ENCODE measurements at regions not wholly inside any gene's neighbourhood (a gene's known extent, or its start where the extent isn't known, plus 50 kb on each side); places are given as distances from the start of the nearest gene placed in this dataset.

DNA sequence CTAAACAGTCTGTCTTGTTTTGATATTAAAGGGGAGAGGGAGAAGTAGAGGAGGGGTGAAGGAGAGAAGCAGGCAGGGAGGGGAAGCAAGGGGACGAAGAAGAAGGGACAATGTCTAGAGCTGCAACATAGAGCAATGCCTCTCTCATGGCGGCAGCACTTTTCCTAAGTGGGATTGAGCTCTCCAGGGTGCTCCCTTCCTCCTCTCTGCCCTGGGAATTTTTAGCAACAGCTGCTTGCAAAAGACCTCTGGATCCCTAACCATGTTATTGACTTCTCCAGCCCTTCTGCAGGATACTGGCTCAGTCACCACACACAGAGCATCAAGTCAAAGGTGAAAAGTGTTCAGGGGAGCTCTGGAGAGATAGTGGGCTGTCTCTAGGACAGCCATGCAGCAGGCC, 734.9 kb downstream of the EPHA4 start:
- WGBS, 2 donors = 59 to 71% methylated on average over 2 of the region's 2 CpGs
- Histone ChIP-seq H3K27me3 (no peaks in the 10 kb centered on the region), H3K4me3 (replicated peaks in 1 of 3) (no peak overlapping the region), H3K36me3 (no peaks in the 10 kb centered on the region), H3K4me1 (no peaks in the 10 kb centered on the region), H3K27ac (no peak overlapping the region), H3K9me3 (no peaks in the 10 kb centered on the region)
- DNase-seq = no peak
- no peak for TF ChIP-seq POLR2A (IDR thresholded peaks at IDR 0.05)
- TF ChIP-seq CTCF (IDR thresholded peaks at IDR 0.05) = no peak
- intact Hi-C loops (cut with DNase I) = no loop called here

DNA sequence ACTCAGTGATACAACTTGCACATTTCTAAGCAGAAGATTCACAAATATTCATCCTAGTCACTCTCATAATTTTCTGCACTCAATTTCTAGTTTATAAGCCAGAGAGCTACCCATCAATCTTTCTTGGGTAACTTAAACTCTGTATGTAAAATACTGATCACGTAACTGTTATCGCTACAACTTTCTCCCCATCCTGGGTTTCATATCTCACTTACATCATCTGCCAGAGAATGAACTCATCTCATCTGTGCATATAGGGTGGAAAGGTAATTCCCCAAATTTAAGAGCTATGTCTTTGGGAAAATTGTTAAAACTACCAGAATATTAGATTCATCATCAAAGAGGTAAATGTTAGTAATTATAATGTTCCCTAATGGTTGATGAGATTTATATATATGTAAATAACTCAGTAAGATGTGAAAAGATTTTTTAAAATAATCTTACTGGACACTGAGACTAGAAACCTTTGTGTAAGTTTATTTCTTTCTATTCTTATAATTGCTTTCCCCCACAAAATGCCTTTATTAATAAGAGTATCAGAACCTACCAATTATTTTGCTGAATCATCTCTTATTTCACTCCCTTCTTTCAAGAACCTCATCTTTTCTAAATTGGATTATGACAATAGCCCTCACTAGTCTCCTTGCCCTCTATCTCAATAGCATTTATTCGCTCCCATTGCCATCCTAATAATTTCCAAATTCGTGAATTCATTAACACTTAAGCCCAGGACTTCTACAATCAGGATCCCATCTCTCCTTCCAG, 729.0 kb downstream of the EPHA4 start:
- DNase-seq = no peak
- TF ChIP-seq POLR2A (IDR thresholded peaks at IDR 0.05) = no peak
- no peak for TF ChIP-seq CTCF (IDR thresholded peaks at IDR 0.05)
- H3K27me3 ChIP-seq = no peaks in the 10 kb centered on the region
- H3K4me1 ChIP-seq = no peaks in the 10 kb centered on the region
- 91% methylated on average over 4 of the region's 4 CpGs for WGBS, 2 donors
- H3K4me3 ChIP-seq (replicated peaks in 1 of 3) = no peak overlapping the region
- no peaks in the 10 kb centered on the region for H3K36me3 ChIP-seq
- no peaks in the 10 kb centered on the region for H3K9me3 ChIP-seq
- intact Hi-C loops (cut with DNase I) = no loop called here
- no peak overlapping the region for H3K27ac ChIP-seq

DNA sequence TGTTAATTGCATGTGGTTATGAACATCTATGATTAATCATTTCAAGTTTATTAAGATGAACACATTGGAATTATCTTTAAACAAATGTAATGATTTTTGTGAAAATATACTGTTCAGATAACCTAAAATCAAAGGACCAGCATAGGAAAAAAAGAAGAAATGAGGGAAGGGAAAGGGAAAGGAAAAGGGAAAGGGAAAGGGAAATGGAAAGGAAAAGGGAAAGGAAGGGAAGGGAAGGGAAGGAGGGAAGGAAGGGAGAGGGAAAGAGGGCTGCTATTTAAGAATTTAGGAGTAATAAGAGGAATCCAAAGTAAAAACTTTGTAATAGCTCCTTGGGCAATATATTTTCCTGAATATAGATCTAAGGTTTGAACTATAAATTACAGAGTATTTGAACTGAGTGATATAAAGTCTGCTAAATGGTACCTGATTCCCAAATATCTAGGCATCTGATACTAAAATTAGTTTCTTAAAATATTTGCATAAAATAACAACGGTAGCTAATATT, 726.3 kb downstream of the EPHA4 start:
- H3K27ac ChIP-seq = no peak overlapping the region
- no peak for DNase-seq
- TF ChIP-seq CTCF (IDR thresholded peaks at IDR 0.05) = no peak
- no peak for TF ChIP-seq POLR2A (IDR thresholded peaks at IDR 0.05)
- intact Hi-C loops (cut with DNase I) = no loop called here
- H3K9me3 ChIP-seq = no peaks in the 10 kb centered on the region
- no peaks in the 10 kb centered on the region for H3K4me1 ChIP-seq
- no peak overlapping the region for H3K4me3 ChIP-seq (replicated peaks in 1 of 3)
- 43 to 97% methylated on average over 1 of the region's 1 CpG for WGBS, 2 donors
- H3K27me3 ChIP-seq = no peaks in the 10 kb centered on the region
- H3K36me3 ChIP-seq = no peaks in the 10 kb centered on the region

DNA sequence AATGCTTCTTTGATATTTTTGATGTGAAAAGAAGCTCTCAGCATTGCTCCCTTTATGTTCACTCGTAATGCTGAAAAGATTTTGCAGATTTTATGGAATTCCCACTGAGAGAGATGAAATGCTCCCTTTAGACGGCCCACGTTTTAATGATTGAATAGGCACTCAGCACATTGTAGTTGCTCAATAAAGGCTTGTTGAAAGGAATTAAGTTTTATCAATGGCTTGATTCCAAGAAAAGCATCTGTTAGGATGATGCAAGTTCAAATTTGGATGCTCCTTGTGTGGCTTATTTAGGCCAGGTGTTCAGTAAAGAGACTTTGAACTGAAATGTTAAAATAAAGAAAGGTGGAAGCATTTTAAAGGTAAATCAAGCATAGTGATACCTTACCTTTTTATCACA, 725.1 kb downstream of the EPHA4 start:
- no peaks in the 10 kb centered on the region for H3K27me3 ChIP-seq
- H3K27ac ChIP-seq = no peak overlapping the region
- H3K4me1 ChIP-seq = no peaks in the 10 kb centered on the region
- no peaks in the 10 kb centered on the region for H3K9me3 ChIP-seq
- WGBS, 2 donors = 86 to 93% methylated on average over 3 of the region's 3 CpGs
- no peaks in the 10 kb centered on the region for H3K36me3 ChIP-seq
- TF ChIP-seq CTCF (IDR thresholded peaks at IDR 0.05) (no peak), POLR2A (IDR thresholded peaks at IDR 0.05) (no peak)
- DNase-seq = no peak
- intact Hi-C loops (cut with DNase I) = no loop called here
- H3K4me3 ChIP-seq (replicated peaks in 1 of 3) = no peak overlapping the region

- no peaks in the 10 kb centered on the region for H3K36me3 ChIP-seq
- 66 to 76% methylated on average over 4 of the region's 4 CpGs for whole genome bisulfite sequencing, 2 donors
- H3K27ac ChIP-seq = no peak overlapping the region
- TF ChIP-seq CTCF (IDR thresholded peaks at IDR 0.05) (no peak), POLR2A (IDR thresholded peaks at IDR 0.05) (no peak)
- no peaks in the 10 kb centered on the region for H3K27me3 ChIP-seq
- intact Hi-C loops (cut with DNase I) = no loop called here
- no peaks in the 10 kb centered on the region for H3K4me1 ChIP-seq
- DNase-seq = no peak
- no peaks in the 10 kb centered on the region for H3K9me3 ChIP-seq
- no peak overlapping the region for H3K4me3 ChIP-seq (replicated peaks in 1 of 3)
Observed at GRCh38 chr2:220847589-220847988, 724.5 kb downstream of the EPHA4 start.

Measured in thyroid gland (tissue), 4 donors.